ENCODE measurements at regions not wholly inside any gene's neighbourhood (a gene's known extent, or its start where the extent isn't known, plus 50 kb on each side); places are given as distances from the start of the nearest gene placed in this dataset.
A peak's percentile ranks its signal among the peaks of the same experiment; 100 is the strongest.
"Not testable (repeated sequence)": the region's sequence is repeated elsewhere in the genome, so short reads cannot be mapped to it uniquely, and the experiment has no call there.

DNA sequence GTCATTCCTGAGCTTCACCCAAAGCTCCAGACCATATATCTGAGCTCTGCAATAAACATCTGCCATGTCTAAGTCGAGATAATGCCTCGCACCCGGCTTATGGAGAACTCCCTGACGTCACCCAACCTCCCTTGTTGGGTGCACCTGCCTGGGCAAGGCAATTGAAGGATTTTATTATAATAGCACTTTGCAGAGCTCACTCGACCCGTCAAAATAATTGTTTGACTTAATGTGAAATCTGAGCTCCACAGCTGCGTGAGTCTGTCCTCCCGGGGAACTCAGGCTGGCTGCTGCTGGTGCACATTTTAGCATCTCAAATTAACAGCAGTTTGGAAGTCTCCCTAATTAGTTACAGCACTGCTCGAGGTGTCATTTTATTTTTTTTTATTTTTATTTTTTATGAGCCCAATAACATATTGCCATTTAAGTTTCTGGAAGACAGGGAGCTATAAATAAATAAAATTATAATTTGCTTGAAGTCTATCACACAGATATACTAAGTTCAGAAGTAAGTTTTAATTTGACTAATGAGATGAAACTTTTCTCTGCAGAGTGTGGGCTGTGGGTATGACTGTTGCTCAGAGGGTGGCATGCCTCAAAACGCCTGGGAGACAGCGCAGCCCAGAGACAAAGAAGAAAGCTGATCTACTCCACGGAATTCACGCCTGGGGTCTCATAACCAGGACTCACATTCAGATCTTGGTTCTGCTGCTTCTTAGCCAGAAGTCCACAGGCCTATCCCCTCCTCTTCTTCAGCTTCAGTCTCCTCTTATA is 401.4 kb upstream of the C16orf82 start:
- DNase-seq, result peak; percentile 44 to 45

DNA sequence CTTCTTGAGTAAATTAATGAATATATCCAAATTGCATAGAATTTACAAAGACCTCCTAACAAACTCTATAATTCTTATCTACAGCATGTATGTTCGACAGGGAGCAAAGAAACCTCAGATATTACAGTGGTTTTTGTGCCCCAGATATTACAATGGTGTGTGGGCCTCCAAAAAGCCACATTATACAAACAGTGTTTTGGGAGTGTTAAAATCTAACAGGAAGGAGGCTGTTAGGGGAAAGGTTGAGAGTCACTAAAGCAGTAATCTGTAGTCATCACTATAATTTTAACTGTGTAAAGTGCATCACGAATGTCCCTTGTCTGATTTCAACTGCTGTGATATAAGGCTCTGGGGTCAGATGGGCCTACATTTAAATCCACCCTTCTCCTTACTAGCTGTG is 400.2 kb upstream of the C16orf82 start:
- no peak for DNase-seq

DNA sequence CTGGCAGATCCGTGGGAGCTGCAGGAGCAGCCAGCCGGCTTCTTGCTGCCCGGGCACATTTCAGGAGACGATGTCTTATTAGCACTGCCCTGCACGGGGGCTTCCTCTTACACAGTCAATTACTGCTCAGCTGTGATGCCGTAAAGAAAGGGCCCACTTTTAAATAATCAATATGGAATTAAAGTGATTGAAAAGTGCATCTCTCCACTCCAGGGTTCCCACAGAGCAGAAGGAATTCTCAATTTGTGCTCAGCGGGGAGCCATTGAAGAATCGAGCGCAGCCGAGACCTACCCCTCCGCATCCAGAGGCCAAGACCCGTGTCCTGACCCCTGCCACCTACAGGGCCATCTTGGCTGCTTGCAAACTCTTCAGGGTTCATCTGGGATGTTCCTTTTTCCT is 399.4 kb upstream of the C16orf82 start:
- DNase-seq, result no peak

GRCh38 chr16:26668026-26668425 is 398.7 kb upstream of the C16orf82 start:
- no peak for DNase-seq

GRCh38 chr16:26672206-26672605 is 394.5 kb upstream of the C16orf82 start:
- no peak for DNase-seq

DNA sequence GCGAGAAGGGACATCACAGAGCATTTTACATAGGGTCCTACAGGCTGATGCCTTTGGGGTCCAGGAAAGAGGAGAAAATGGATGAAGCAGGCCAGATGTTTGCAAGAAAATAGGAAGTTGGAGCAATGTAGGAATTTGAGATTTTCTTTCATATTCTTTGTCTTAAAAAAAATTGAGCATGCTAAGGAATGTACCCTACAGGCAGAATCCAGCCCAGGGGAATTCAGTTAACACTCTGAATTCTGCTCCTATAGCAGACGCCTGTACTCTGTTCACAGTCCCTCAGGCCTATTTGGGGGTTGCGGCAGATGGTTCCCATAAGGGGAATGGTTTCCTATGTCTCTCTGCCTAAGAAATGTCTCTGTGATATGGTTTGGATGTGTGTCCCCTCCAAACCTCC is 393.7 kb upstream of the C16orf82 start:
- no peak for DNase-seq

DNA sequence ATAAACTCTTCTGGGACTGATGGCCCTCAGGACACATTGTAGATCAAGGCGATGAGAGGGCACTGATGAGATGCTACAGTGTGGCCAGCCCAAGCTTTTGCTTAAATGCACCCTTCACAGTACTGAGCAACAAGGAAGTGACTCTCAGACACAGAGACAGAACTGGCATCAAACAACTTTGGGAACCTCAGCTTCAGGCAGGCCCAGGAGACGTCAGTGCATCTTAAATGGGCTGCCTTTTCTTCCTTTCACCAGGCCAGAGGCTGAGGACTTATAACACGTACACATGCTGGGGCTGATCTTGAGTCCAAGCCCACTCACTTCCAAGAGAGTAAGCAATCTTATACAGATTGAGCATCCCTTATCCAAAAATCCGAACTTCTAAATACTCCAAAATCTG is 386.1 kb upstream of the C16orf82 start:
- DNase-seq, result no peak

DNA sequence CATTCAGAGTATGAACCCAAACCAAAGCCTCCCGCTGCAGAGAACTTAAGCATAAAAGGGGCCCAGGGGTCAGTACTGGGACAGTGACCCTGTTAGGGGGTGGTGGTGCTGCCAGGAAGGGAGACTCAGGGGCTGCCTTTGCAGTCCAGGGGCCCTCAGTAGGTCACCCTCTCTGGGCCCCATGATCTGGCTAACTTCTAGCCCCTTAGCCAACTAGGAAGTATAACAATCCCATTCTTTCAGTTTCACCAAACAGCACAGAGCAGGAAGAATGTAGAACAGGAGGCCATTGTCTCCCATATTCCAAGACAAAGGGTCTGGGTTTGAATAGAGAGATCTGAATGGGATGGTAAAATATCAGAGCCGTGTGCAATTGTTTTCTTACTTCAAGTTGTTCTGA is 378.6 kb upstream of the C16orf82 start:
- DNase-seq, result no peak

- DNase-seq, result no peak
Observed at GRCh38 chr16:26688699-26689098, 378.0 kb upstream of the C16orf82 start.

DNA sequence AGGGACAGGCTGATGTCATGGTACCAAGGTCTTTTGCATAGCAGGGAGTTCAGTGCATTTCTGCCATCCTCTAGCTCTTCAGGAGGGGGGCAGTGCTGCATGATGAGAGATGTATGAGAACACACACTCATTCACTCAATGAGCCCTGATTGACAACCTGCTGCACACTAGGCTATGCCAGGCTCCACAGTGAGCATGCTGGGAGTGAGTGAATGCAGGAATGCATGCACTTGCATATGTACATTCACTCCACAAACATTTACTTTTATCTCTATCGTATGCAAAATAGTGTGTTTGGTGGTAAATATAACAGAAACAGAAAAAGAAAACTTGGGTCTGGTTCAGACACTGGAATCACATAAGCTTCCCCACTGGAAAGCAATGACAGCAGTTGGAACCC is 374.1 kb upstream of the C16orf82 start:
- no peak for DNase-seq

GRCh38 chr16:26697807-26698206 is 368.9 kb upstream of the C16orf82 start:
- no peak for DNase-seq

GRCh38 chr16:26700250-26700649 is 366.5 kb upstream of the C16orf82 start:
- DNase-seq, result no peak

GRCh38 chr16:26701243-26701886 is 365.4 kb upstream of the C16orf82 start:
- no peak for DNase-seq

GRCh38 chr16:26705346-26705745 is 361.4 kb upstream of the C16orf82 start:
- no peak for DNase-seq

- DNase-seq, result no peak
Observed at GRCh38 chr16:26708428-26708827, 358.3 kb upstream of the C16orf82 start.

DNA sequence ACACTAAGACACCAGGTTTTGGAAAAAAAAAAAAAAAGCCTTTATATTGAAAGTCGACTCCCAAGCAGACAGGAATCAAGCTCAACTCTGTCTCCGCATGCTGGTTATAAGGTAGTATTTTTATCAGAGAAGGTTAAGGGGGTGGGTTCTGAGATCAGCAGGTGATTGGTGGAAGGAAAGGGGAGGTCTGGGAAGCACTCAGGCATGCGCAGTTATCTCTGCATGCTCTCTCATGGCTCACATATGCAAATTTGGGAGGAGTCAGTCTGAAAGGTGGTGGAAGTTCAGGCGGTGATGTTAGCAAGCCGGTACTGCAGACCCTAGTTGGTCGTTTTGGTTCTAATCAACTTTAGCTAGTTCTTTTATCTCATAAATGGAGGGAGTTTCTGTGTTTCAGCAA is 357.6 kb upstream of the C16orf82 start:
- DNase-seq, result no peak

DNA sequence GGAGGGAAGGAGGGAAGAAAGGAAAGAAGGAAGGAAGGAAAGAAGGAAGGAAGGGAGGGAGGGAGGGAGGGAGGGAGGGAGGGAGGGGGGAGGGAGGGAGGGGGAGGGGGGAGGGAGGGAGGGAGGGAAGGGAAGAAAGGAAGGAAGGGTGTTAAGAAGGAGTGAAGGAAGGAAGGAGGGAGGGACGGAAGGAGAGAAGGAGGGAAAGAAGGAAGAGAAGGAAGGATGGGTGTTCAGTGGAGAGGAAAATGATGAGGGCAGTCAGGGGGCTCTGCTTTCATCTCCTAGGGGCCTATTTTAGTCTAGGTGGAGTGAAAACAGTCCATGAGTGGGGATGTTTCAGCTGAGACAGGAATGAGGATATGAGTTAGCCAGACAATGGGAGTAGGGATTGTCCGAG is 357.0 kb upstream of the C16orf82 start:
- DNase-seq, result no peak

GRCh38 chr16:26710450-26710849 is 356.3 kb upstream of the C16orf82 start:
- DNase-seq, result no peak

- no peak for DNase-seq
Observed at GRCh38 chr16:26712876-26713275, 353.9 kb upstream of the C16orf82 start.

DNA sequence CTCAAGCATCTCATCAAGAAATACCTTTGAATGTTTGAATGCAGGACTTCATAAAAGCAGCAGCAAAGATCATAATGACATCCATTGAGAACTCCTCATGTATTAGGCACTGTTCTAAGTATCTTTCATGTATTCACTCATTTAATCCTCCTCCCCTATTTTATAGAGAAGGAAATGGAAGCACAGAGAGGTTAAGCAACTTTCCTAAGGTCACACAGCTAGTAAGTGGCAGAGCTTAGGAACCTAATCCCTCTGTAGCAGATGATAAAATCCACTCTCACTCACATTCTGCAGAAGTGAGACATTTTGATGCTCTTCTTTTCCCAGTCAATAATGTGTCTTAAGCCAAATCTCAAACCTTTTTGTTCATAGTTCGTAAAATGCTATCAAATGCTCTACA is 350.8 kb upstream of the C16orf82 start:
- DNase-seq, result no peak

- DNase-seq, result no peak
Observed at GRCh38 chr16:26717826-26718225, 348.9 kb upstream of the C16orf82 start.

DNA sequence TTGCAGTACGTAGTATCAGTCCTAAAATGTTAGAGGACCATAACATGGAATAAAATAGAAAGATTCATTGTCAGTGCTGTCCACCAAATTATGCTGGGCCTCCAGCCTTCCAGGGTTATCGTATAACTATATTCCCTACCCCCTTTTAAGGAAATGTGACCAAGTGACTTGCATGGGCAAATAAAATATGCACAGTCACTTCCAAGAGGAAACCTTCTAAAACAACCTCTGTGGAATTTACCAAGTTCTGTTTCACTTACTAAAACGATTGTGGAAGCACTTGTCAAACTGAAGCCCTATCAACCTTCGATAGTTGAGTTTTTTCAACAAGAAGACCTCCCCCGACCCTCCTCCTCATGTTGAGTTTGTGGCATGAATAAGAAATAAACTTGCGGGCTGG is 345.4 kb upstream of the C16orf82 start:
- no peak for DNase-seq

DNA sequence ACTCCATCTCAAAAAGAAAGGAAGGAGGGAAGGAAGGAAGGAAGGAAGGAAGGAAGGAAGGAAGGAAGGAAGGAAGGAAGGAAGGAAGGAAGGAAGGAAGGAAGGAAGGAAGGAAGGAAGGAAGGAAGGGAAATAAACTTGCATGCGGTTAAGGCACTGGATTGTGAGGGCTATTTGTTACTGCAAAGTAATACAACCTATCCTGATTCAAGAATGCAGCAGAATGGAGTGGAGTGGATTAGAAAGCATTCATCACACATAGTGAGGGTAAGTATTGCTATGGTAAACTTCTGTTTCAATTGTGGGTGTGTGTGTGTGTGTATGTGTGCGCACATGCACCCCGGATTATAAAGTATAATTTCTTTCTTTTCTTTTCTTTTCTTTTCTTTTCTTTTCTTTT is 344.8 kb upstream of the C16orf82 start:
- not testable (repeated sequence) for DNase-seq

DNA sequence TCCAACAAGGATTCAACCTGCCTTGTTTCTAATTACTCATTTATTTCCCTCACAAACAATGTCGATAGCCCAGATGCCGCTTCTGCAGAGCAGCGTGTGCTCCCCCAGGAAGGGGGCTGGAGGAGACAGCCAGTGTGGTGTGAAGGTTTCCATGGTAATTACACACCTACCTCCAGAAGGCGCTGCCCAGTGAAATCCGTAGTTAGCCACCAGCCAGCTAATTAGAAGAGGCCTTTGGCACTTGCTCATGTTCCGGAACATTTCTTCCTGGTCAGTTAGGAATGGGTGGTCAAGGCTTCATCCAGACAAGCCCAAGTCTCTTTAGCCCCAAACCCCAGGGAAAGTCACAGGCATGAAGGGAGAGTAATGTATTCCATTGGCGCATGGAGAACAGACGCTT is 342.5 kb upstream of the C16orf82 start:
- no peak for DNase-seq

DNA sequence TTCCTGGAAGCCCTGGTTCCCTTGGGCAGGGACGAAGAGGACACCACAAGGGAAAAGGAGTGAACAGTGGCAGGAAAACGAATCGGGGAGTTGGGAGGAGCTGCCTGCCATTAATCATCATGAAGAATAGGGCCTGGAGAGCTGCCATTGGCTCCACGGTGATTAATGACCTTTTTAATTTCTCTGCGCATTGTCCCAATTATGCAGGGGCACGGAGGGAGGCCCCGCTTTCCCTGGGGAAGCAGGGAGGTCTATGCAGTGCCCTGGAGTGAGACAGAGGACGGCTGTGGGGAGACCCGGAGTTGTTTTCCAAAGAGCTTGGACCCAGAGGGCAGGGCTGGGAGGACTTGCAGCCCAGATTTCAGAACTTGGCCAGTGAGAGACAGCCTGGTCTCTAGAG is 338.9 kb upstream of the C16orf82 start:
- DNase-seq, result no peak

Measured in NCI-H1930 (cell line).